ENCODE measurements at regions not wholly inside any gene's neighbourhood (a gene's known extent, or its start where the extent isn't known, plus 50 kb on each side); places are given as distances from the start of the nearest gene placed in this dataset.

DNA sequence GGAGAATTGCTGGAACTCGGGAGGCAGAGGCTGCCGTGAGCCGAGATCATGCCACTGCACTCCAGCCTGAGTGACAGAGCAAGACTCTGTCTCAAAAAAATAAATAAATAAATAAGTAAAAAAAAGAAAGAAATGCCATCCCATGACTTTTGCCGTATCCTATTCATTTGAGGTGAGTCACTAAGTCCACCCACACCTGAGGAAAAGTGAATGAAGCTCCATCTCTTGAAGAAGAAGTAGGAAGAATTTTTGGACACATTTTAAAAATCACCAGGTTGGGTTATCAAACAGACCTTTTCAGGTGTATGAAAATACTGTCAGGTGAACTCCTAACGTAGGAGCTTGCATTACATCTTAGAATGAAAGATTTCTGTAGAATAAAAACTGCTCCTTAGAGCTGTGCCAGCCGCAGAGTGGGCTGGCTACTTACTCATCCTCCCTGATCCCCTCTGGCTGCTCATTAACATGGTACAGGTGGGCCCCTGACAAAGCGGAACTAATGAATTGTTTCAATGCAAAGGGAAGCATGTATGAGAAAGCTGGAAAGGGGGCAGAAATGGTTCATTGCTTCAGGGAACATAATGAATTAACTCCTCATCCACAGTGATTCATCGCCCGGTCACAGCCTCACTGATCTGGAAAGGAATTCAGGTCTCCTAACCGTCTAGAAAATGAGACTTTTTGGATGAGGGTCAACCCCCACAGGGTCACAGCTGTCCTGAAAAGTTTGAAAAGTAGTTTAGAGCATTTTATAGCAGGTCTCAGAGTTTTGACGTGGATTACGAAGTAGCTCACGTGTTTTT is 191.4 kb downstream of the SPP2 start:
- TF ChIP-seq, protein P1, sequence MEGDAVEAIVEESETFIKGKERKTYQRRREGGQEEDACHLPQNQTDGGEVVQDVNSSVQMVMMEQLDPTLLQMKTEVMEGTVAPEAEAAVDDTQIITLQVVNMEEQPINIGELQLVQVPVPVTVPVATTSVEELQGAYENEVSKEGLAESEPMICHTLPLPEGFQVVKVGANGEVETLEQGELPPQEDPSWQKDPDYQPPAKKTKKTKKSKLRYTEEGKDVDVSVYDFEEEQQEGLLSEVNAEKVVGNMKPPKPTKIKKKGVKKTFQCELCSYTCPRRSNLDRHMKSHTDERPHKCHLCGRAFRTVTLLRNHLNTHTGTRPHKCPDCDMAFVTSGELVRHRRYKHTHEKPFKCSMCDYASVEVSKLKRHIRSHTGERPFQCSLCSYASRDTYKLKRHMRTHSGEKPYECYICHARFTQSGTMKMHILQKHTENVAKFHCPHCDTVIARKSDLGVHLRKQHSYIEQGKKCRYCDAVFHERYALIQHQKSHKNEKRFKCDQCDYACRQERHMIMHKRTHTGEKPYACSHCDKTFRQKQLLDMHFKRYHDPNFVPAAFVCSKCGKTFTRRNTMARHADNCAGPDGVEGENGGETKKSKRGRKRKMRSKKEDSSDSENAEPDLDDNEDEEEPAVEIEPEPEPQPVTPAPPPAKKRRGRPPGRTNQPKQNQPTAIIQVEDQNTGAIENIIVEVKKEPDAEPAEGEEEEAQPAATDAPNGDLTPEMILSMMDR (IDR thresholded peaks at IDR 0.05; ENCODE audit: low read length): no peak
- TF ChIP-seq EZH2phosphoT487 (IDR thresholded peaks at IDR 0.05; ENCODE audit: low read length) (no peak), EZH2 (optimal IDR thresholded peaks at IDR 0.05; ENCODE audit: low read depth, low read length) (no peak)
